Neural cell (in vitro differentiated cells): ENCODE measurements at regions not wholly inside any gene's neighbourhood (a gene's known extent, or its start where the extent isn't known, plus 50 kb on each side); places are given as distances from the start of the nearest gene placed in this dataset.
"Not testable (repeated sequence)": the region's sequence is repeated elsewhere in the genome, so short reads cannot be mapped to it uniquely, and the experiment has no call there.

Experiments
- H2AFZ ChIP-seq: fragments of 200-600, 300-800 bp; sonication (generic), shearing (Covaris generic); 2 replicates; pipeline ENCODE4 v1.6.0; 2014; ENCODE audit warnings: low read depth, mild to moderate bottlenecking, antibody characterized with exemption, low read length, moderate library complexity
- H3F3A ChIP-seq: fragments of 200-600 bp; shearing (Covaris generic); 2 replicates; pipeline ENCODE4 v1.6.1; 2016; ENCODE audit warnings: mild to moderate bottlenecking, moderate library complexity, mixed read lengths, antibody characterized with exemption, low read length; ENCODE audit not compliant: insufficient read depth, poor library complexity, severe bottlenecking
- H3K27ac ChIP-seq: fragments of 200-600, 300-800 bp; sonication (generic), shearing (Covaris generic); 2 replicates; pipeline ENCODE4 v1.5.1; 2014; ENCODE audit warnings: mild to moderate bottlenecking, low read length, moderate library complexity
- H3K27me3 ChIP-seq: fragments of 300-800, 200-600 bp; sonication (generic), shearing (Covaris generic); 2 replicates; pipeline ENCODE4 v1.6.0; 2014; ENCODE audit warnings: mild to moderate bottlenecking, low read depth, low read length, moderate library complexity; ENCODE audit not compliant: insufficient read depth
- H3K36me3 ChIP-seq: fragments of 300-800, 200-600 bp; sonication (generic), shearing (Covaris generic); 2 replicates; pipeline ENCODE4 v1.5.1; 2014; ENCODE audit warnings: mild to moderate bottlenecking, antibody characterized with exemption, low read length, moderate library complexity; ENCODE audit not compliant: insufficient read depth
- H3K4me2 ChIP-seq: fragments of 300-800, 200-600 bp; sonication (generic), shearing (Covaris generic); 2 replicates; pipeline ENCODE4 v1.6.0; 2014; ENCODE audit warnings: mild to moderate bottlenecking, low read length
- H3K4me3 ChIP-seq: fragments of 300-800, 200-600 bp; sonication (generic), shearing (Covaris generic); 2 replicates; pipeline ENCODE4 v1.5.1; 2014; ENCODE audit warnings: mild to moderate bottlenecking, low read length, moderate library complexity
- H3K79me2 ChIP-seq: fragments of 200-600 bp; shearing (Covaris generic); replicated peaks from 2 replicates; pipeline ENCODE4 v1.6.0; 2014; ENCODE audit warnings: mild to moderate bottlenecking, low read length, moderate library complexity; ENCODE audit not compliant: insufficient read depth
- H3K9ac ChIP-seq: fragments of 300-800, 200-600 bp; sonication (generic), shearing (Covaris generic); 2 replicates; pipeline ENCODE4 v1.6.1; 2016; ENCODE audit warnings: mild to moderate bottlenecking, low read length, mixed read lengths
- H3K9me2 ChIP-seq: fragments of 200-600 bp; shearing (Covaris generic); 2 replicates; pipeline ENCODE4 v1.6.1; 2016; ENCODE audit warnings: mild to moderate bottlenecking, low read length, mixed read lengths; ENCODE audit not compliant: insufficient read depth
- H3K9me3 ChIP-seq: fragments of 200-600, 300-800 bp; sonication (generic), shearing (Covaris generic); 2 replicates; pipeline ENCODE4 v1.6.1; 2016; ENCODE audit warnings: mild to moderate bottlenecking, mixed run types, low read length, moderate library complexity, mixed read lengths
- H4K20me1 ChIP-seq: fragments of 200-600 bp; shearing (Covaris generic); 2 replicates; pipeline ENCODE4 v1.6.1; 2016; ENCODE audit warnings: mild to moderate bottlenecking, mixed run types; ENCODE audit not compliant: insufficient read depth

- not testable (repeated sequence) for H3K9me2 ChIP-seq, H3K36me3 ChIP-seq, H3K79me2 ChIP-seq, H4K20me1 ChIP-seq, H3F3A ChIP-seq, H3K4me3 ChIP-seq, H3K27ac ChIP-seq, H3K9ac ChIP-seq, H3K9me3 ChIP-seq, H3K27me3 ChIP-seq, H2AFZ ChIP-seq, H3K4me2 ChIP-seq
Measured at GRCh38 chr2:87566531-87566930, 181.4 kb upstream of the PLGLB2 start.

- not testable (repeated sequence) for H3K36me3 ChIP-seq, H3K79me2 ChIP-seq, H4K20me1 ChIP-seq, H3K27me3 ChIP-seq, H3K4me3 ChIP-seq, H3K9ac ChIP-seq, H3K9me2 ChIP-seq, H3F3A ChIP-seq, H3K9me3 ChIP-seq, H3K4me2 ChIP-seq, H3K27ac ChIP-seq, H2AFZ ChIP-seq
Measured at GRCh38 chr2:87567093-87567492, 180.8 kb upstream of the PLGLB2 start.

- not testable (repeated sequence) for H2AFZ ChIP-seq, H3K27ac ChIP-seq, H3K36me3 ChIP-seq, H3F3A ChIP-seq, H3K9me2 ChIP-seq, H4K20me1 ChIP-seq, H3K4me3 ChIP-seq, H3K27me3 ChIP-seq, H3K9me3 ChIP-seq, H3K4me2 ChIP-seq, H3K9ac ChIP-seq, H3K79me2 ChIP-seq
Measured at GRCh38 chr2:87567912-87568311, 180.0 kb upstream of the PLGLB2 start.

GRCh38 chr2:87568554-87569278 is 179.2 kb upstream of the PLGLB2 start:
- H3K9me2 ChIP-seq, H3K27ac ChIP-seq, H3K9me3 ChIP-seq, H4K20me1 ChIP-seq, H3F3A ChIP-seq, H3K9ac ChIP-seq, H2AFZ ChIP-seq, H3K27me3 ChIP-seq, H3K36me3 ChIP-seq, H3K4me3 ChIP-seq, H3K4me2 ChIP-seq, H3K79me2 ChIP-seq: not testable (repeated sequence)

GRCh38 chr2:87569689-87570397 is 178.0 kb upstream of the PLGLB2 start:
- not testable (repeated sequence) for H4K20me1 ChIP-seq, H3K36me3 ChIP-seq, H3K9me3 ChIP-seq, H3K9me2 ChIP-seq, H3K9ac ChIP-seq, H3K4me3 ChIP-seq, H3K79me2 ChIP-seq, H3K27me3 ChIP-seq, H2AFZ ChIP-seq, H3F3A ChIP-seq, H3K4me2 ChIP-seq, H3K27ac ChIP-seq

- not testable (repeated sequence) for H3K4me3 ChIP-seq, H3K9me3 ChIP-seq, H3K9me2 ChIP-seq, H3K9ac ChIP-seq, H3F3A ChIP-seq, H3K79me2 ChIP-seq, H3K36me3 ChIP-seq, H2AFZ ChIP-seq, H4K20me1 ChIP-seq, H3K4me2 ChIP-seq, H3K27ac ChIP-seq, H3K27me3 ChIP-seq
Measured at GRCh38 chr2:87571889-87572465, 175.9 kb upstream of the PLGLB2 start.

GRCh38 chr2:87572906-87573305 is 175.0 kb upstream of the PLGLB2 start:
- H3K36me3 ChIP-seq, H3K9me2 ChIP-seq, H3K27ac ChIP-seq, H4K20me1 ChIP-seq, H3K9me3 ChIP-seq, H3K9ac ChIP-seq, H3K4me3 ChIP-seq, H3F3A ChIP-seq, H3K4me2 ChIP-seq, H2AFZ ChIP-seq, H3K27me3 ChIP-seq, H3K79me2 ChIP-seq: not testable (repeated sequence)
